Caco-2 (cell line): ENCODE measurements at regions not wholly inside any gene's neighbourhood (a gene's known extent, or its start where the extent isn't known, plus 50 kb on each side); places are given as distances from the start of the nearest gene placed in this dataset.
"Not testable (repeated sequence)": the region's sequence is repeated elsewhere in the genome, so short reads cannot be mapped to it uniquely, and the experiment has no call there.

Source experiments
- BruUV-seq: library from RNA; stranded (reverse); fragments of 400-500 nt; replicated peaks from 2 replicates; lab custom pipeline; 2021; lab: Mats Ljungman, UMichigan
- CTCF ChIA-PET: fragments of 300-600 bp; sonication (Branson Sonifier 250); formaldehyde crosslinking; loops from one replicate; lab custom pipeline; 2022; ENCODE audit warnings: antibody characterized with exemption; lab: Charles Lee
- POLR2A ChIA-PET: fragments of 300-600 bp; sonication (Branson Sonifier 250); formaldehyde crosslinking; loops from one replicate; lab custom pipeline; 2022; ENCODE audit warnings: antibody characterized with exemption; lab: Charles Lee
- DNase-seq, 2 experiments: peaks; one replicate each; pipeline versions ENCODE4 v3.0.0 to v3.0.0-alpha.2; 2020 to 2022
- H3K27me3 ChIP-seq: replicated peaks from 2 replicates; pipeline ENCODE4 v1.6.0; 2011; ENCODE audit warnings: low read length; ENCODE audit not compliant: control insufficient read depth, insufficient read depth
- H3K36me3 ChIP-seq: 2 replicates; pipeline ENCODE4 v1.5.1; 2011; ENCODE audit warnings: low read length; ENCODE audit not compliant: control insufficient read depth, insufficient read depth
- H3K4me1 ChIP-seq: fragments of 250-450 bp; sonication (Bioruptor Pico); 2 replicates; pipeline ENCODE4 v1.5.1; 2020; ENCODE audit warnings: mild to moderate bottlenecking
- H3K4me3 ChIP-seq: 2 replicates; pipeline ENCODE4 v1.5.1; 2011; ENCODE audit warnings: low read depth, mild to moderate bottlenecking, control low read depth, low read length
- H3K9me3 ChIP-seq: fragments of 250-450 bp; sonication (Bioruptor Pico); 2 replicates; pipeline ENCODE4 v1.5.1; 2020; ENCODE audit warnings: mild to moderate bottlenecking, moderate library complexity
- H3K27ac Mint-ChIP-seq: one replicate; pipeline ENCODE4 v1.8.0; 2022; ENCODE audit warnings: mixed read lengths; ENCODE audit not compliant: unreplicated experiment
- H3K27me3 Mint-ChIP-seq: one replicate; pipeline ENCODE4 v1.8.0; 2022; ENCODE audit warnings: mixed read lengths; ENCODE audit not compliant: insufficient read depth, unreplicated experiment
- H3K36me3 Mint-ChIP-seq: one replicate; pipeline ENCODE4 v1.8.0; 2022; ENCODE audit warnings: mild to moderate bottlenecking, mixed read lengths; ENCODE audit not compliant: insufficient read depth, unreplicated experiment
- H3K4me1 Mint-ChIP-seq: one replicate; pipeline ENCODE4 v1.8.0; 2022; ENCODE audit warnings: low read depth, mixed read lengths; ENCODE audit not compliant: unreplicated experiment
- H3K4me3 Mint-ChIP-seq: one replicate; pipeline ENCODE4 v1.8.0; 2022; ENCODE audit warnings: mild to moderate bottlenecking, moderate library complexity, mixed read lengths; ENCODE audit not compliant: unreplicated experiment
- H3K9me3 Mint-ChIP-seq: one replicate; pipeline ENCODE4 v1.8.0; 2022; ENCODE audit warnings: mixed read lengths; ENCODE audit not compliant: unreplicated experiment
- CTCF ChIP-seq, 2 experiments: fragments of 200-600 bp in 1 of 2; IDR thresholded peaks; 1 replicate in 1 of 2; 2 replicates in 1 of 2; pipeline versions ENCODE4 v1.5.1 to v1.8.0; 2011 to 2022; ENCODE audit warnings: antibody characterized with exemption in 1 of 2, control low read depth in 1 of 2, inconsistent platforms in 1 of 2, low read depth in 1 of 2, low read length in 1 of 2, mild to moderate bottlenecking in 1 of 2, moderate library complexity in 1 of 2; ENCODE audit not compliant: insufficient read depth in 1 of 2, severe bottlenecking in 1 of 2, unreplicated experiment in 1 of 2
- intact Hi-C: fragments of 100-400 bp; cut with micrococcal nuclease; formaldehyde crosslinking; loops from one replicate; pipeline ENCODE4 v1.10.0; 2022; ENCODE audit not compliant: unreplicated experiment

GRCh38 chr12:115791331-115791730, 486.2 kb downstream of the MED13L start:
- 0 out of 2 replicates have a peak, but pooled peaks cover 4% of the 10 kb centered on the region for H3K4me1 ChIP-seq
- Mint-ChIP-seq H3K27me3 (peaks cover 16% of the 10 kb centered on the region), H3K9me3 (no peaks in the 10 kb centered on the region), H3K36me3 (no peaks in the 10 kb centered on the region), H3K27ac (no peak overlapping the region), H3K4me3 (no peak overlapping the region), H3K4me1 (peaks cover 7% of the 10 kb centered on the region)
- no TSS peak for BruUV-seq
- no peak overlapping the region for H3K4me3 ChIP-seq
- H3K9me3 ChIP-seq: no peaks in the 10 kb centered on the region
- TF ChIP-seq CTCF (IDR thresholded peaks at IDR 0.05; ENCODE audit: insufficient read depth in 1 of 2, low read depth in 1 of 2, low read length in 1 of 2, severe bottlenecking in 1 of 2, unreplicated experiment in 1 of 2): no peak
- H3K36me3 ChIP-seq: no peaks in the 10 kb centered on the region
- intact Hi-C loops: no loop called here
- DNase-seq: no peak
- no peaks in the 10 kb centered on the region for H3K27me3 ChIP-seq
- ChIA-PET CTCF (no interaction called here), POLR2A (no interaction called here)

- Histone ChIP-seq H3K36me3 (no peaks in the 10 kb centered on the region), H3K4me3 (no peak overlapping the region), H3K4me1 (0 out of 2 replicates have a peak, but pooled peaks cover 4% of the 10 kb centered on the region), H3K9me3 (no peaks in the 10 kb centered on the region), H3K27me3 (no peaks in the 10 kb centered on the region)
- H3K27ac Mint-ChIP-seq: no peak overlapping the region
- H3K4me1 Mint-ChIP-seq: peaks cover 7% of the 10 kb centered on the region
- no TSS peak for BruUV-seq
- H3K9me3 Mint-ChIP-seq: no peaks in the 10 kb centered on the region
- ChIA-PET CTCF (no interaction called here), POLR2A (no interaction called here)
- no peaks in the 10 kb centered on the region for H3K36me3 Mint-ChIP-seq
- intact Hi-C loops: no loop called here
- TF ChIP-seq CTCF (IDR thresholded peaks at IDR 0.05; ENCODE audit: insufficient read depth in 1 of 2, low read depth in 1 of 2, low read length in 1 of 2, severe bottlenecking in 1 of 2, unreplicated experiment in 1 of 2): no peak
- peaks cover 13% of the 10 kb centered on the region for H3K27me3 Mint-ChIP-seq
- H3K4me3 Mint-ChIP-seq: no peak overlapping the region
- DNase-seq: no peak
These were observed 487.0 kb downstream of the MED13L start for GRCh38 chr12:115790526-115790925.

- intact Hi-C loops, H3K9me3 Mint-ChIP-seq, H3K4me3 Mint-ChIP-seq, CTCF ChIA-PET, POLR2A ChIA-PET, H3K4me3 ChIP-seq, H3K36me3 Mint-ChIP-seq, H3K27me3 ChIP-seq, H3K4me1 ChIP-seq, BruUV-seq, H3K9me3 ChIP-seq, H3K27me3 Mint-ChIP-seq, H3K36me3 ChIP-seq, DNase-seq, H3K4me1 Mint-ChIP-seq, H3K27ac Mint-ChIP-seq: not testable (repeated sequence)
These were observed 491.0 kb downstream of the MED13L start for GRCh38 chr12:115786490-115786889.

- CTCF ChIA-PET: no interaction called here
- Histone ChIP-seq H3K4me1 (no peaks in the 10 kb centered on the region), H3K9me3 (no peaks in the 10 kb centered on the region), H3K36me3 (no peaks in the 10 kb centered on the region), H3K27me3 (no peaks in the 10 kb centered on the region), H3K4me3 (no peak overlapping the region)
- H3K4me1 Mint-ChIP-seq: no peaks in the 10 kb centered on the region
- intact Hi-C loops: no loop called here
- H3K27ac Mint-ChIP-seq: no peak overlapping the region
- no peak overlapping the region for H3K4me3 Mint-ChIP-seq
- POLR2A ChIA-PET: no interaction called here
- no peaks in the 10 kb centered on the region for H3K36me3 Mint-ChIP-seq
- BruUV-seq: no TSS peak
- H3K27me3 Mint-ChIP-seq: peaks cover 8% of the 10 kb centered on the region
- H3K9me3 Mint-ChIP-seq: no peaks in the 10 kb centered on the region
- peak; percentile 20 to 26 for TF ChIP-seq CTCF (IDR thresholded peaks at IDR 0.05; ENCODE audit: insufficient read depth in 1 of 2, low read depth in 1 of 2, low read length in 1 of 2, severe bottlenecking in 1 of 2, unreplicated experiment in 1 of 2)
- DNase-seq: no peak
These were observed 491.9 kb downstream of the MED13L start for GRCh38 chr12:115785548-115785947.
